OCI-LY1 (cell line): ENCODE measurements at regions not wholly inside any gene's neighbourhood (a gene's known extent, or its start where the extent isn't known, plus 50 kb on each side); places are given as distances from the start of the nearest gene placed in this dataset.
A peak's percentile ranks its signal among the peaks of the same experiment; 100 is the strongest.

Source experiments
- H2AFZ ChIP-seq: fragments of 200-600 bp; sonication (generic), shearing (Covaris generic); 2 replicates; pipeline ENCODE4 v1.6.0; 2014; ENCODE audit warnings: antibody characterized with exemption, mild to moderate bottlenecking, low read length
- H3F3A ChIP-seq: fragments of 200-600 bp; sonication (generic), shearing (Covaris generic); 2 replicates; pipeline ENCODE4 v1.6.0; 2014; ENCODE audit warnings: mild to moderate bottlenecking, antibody characterized with exemption, low read length, moderate library complexity; ENCODE audit not compliant: insufficient read depth
- H3K27ac ChIP-seq: fragments of 200-600 bp; sonication (generic); 2 replicates; pipeline ENCODE4 v1.5.1; 2014; ENCODE audit warnings: low read length, mixed run types, mild to moderate bottlenecking, low read depth; ENCODE audit not compliant: poor library complexity, severe bottlenecking
- H3K27me3 ChIP-seq: fragments of 200-600 bp; sonication (generic); 2 replicates; pipeline ENCODE4 v1.6.0; 2014; ENCODE audit warnings: antibody characterized with exemption, mild to moderate bottlenecking, low read length, moderate library complexity; ENCODE audit not compliant: insufficient read depth
- H3K36me3 ChIP-seq: fragments of 200-600 bp; sonication (generic); 2 replicates; pipeline ENCODE4 v1.6.1; 2014; ENCODE audit warnings: mild to moderate bottlenecking, antibody characterized with exemption, low read length, moderate library complexity, mixed read lengths; ENCODE audit not compliant: insufficient read depth
- H3K4me1 ChIP-seq: fragments of 200-600 bp; sonication (generic); 2 replicates; pipeline ENCODE4 v1.5.1; 2014; ENCODE audit warnings: mild to moderate bottlenecking, low read length, moderate library complexity; ENCODE audit not compliant: insufficient read depth, severe bottlenecking
- H3K4me2 ChIP-seq: fragments of 200-600 bp; sonication (generic), shearing (Covaris generic); 2 replicates; pipeline ENCODE4 v1.6.1; 2014; ENCODE audit warnings: low read length
- H3K4me3 ChIP-seq: fragments of 200-600 bp; sonication (generic); 2 replicates; pipeline ENCODE4 v1.5.1; 2014; ENCODE audit warnings: low read length, low read depth, mild to moderate bottlenecking, mixed read lengths; ENCODE audit not compliant: poor library complexity, severe bottlenecking
- H3K79me2 ChIP-seq: fragments of 200-600 bp; shearing (Covaris generic); 2 replicates; pipeline ENCODE4 v1.6.1; 2016; ENCODE audit warnings: mixed run types, low read length, mixed read lengths; ENCODE audit not compliant: insufficient read depth
- H3K9ac ChIP-seq: fragments of 200-600 bp; sonication (generic), shearing (Covaris generic); 2 replicates; pipeline ENCODE4 v1.6.1; 2014; ENCODE audit warnings: mild to moderate bottlenecking, low read length, mixed read lengths
- H3K9me2 ChIP-seq: fragments of 200-600 bp; sonication (generic), shearing (Covaris generic); 2 replicates; pipeline ENCODE4 v1.6.1; 2014; ENCODE audit warnings: low read depth, mild to moderate bottlenecking, low read length, mixed read lengths
- H3K9me3 ChIP-seq: fragments of 200-600 bp; shearing (Covaris generic); 2 replicates; pipeline ENCODE4 v1.6.1; 2014; ENCODE audit warnings: low read length, mixed read lengths
- H4K20me1 ChIP-seq: fragments of 200-600 bp; sonication (generic), shearing (Covaris generic); 2 replicates; pipeline ENCODE4 v1.6.0; 2016; ENCODE audit warnings: mild to moderate bottlenecking, low read length; ENCODE audit not compliant: insufficient read depth
- CTCF ChIP-seq: fragments of 200-600 bp; sonication (generic), shearing (Covaris generic); IDR thresholded peaks from 2 replicates; pipeline ENCODE4 v1.5.1; 2017; ENCODE audit warnings: mild to moderate bottlenecking, antibody characterized with exemption, low read length, moderate library complexity, mixed read lengths
- EZH2 ChIP-seq: fragments of 200-600 bp; sonication (generic), shearing (Covaris generic); IDR thresholded peaks from 2 replicates; pipeline ENCODE4 v1.8.0; 2017; ENCODE audit warnings: borderline replicate concordance, mixed run types, mild to moderate bottlenecking, antibody characterized with exemption, low read length, moderate library complexity, mixed read lengths

- H3K79me2 ChIP-seq, result no peaks in the 10 kb centered on the region
Measured at GRCh38 chr10:11679946-11680345, 62.2 kb upstream of the ECHDC3 start.

GRCh38 chr10:11678074-11678793 is 63.9 kb upstream of the ECHDC3 start:
- H3K79me2 ChIP-seq, result no peaks in the 10 kb centered on the region
- peak overlapping the region; percentile 99 for H3K27ac ChIP-seq
- H3K9ac ChIP-seq, result no peak overlapping the region; the same call in 1 of the 2 replicates
- H3K4me1 ChIP-seq, result peaks cover 83% of the 10 kb centered on the region
- H3K9me2 ChIP-seq, result no peaks in the 10 kb centered on the region
- no peak for TF ChIP-seq CTCF
- TF ChIP-seq EZH2, result no peak
- H3K27me3 ChIP-seq, result no peaks in the 10 kb centered on the region
- no peaks in the 10 kb centered on the region for H3F3A ChIP-seq
- H3K36me3 ChIP-seq, result peaks cover 8% of the 10 kb centered on the region; the same call in 1 of the 2 replicates
- no peak overlapping the region for H2AFZ ChIP-seq
- peak overlapping the region; percentile 34 for H3K4me2 ChIP-seq
- no peak overlapping the region for H3K4me3 ChIP-seq
- H3K9me3 ChIP-seq, result no peaks in the 10 kb centered on the region
- no peaks in the 10 kb centered on the region for H4K20me1 ChIP-seq

More at GRCh38 chr10:11679946-11680345, 62.2 kb upstream of the ECHDC3 start:
- H3K4me2 ChIP-seq, result no peak overlapping the region; the same call in 1 of the 2 replicates
- peak overlapping the region; percentile 99 for H3K27ac ChIP-seq
- peaks cover 84% of the 10 kb centered on the region for H3K4me1 ChIP-seq
- H3K27me3 ChIP-seq, result no peaks in the 10 kb centered on the region
- TF ChIP-seq EZH2 (no peak), CTCF (no peak)
- no peak overlapping the region for H3K4me3 ChIP-seq
- H3K9me2 ChIP-seq, result no peaks in the 10 kb centered on the region
- H3K36me3 ChIP-seq, result peaks cover 8% of the 10 kb centered on the region; the same call in 1 of the 2 replicates
- no peaks in the 10 kb centered on the region for H4K20me1 ChIP-seq
- peak overlapping the region; percentile 24; the same call in 1 of the 2 replicates for H3K9ac ChIP-seq
- no peak overlapping the region for H2AFZ ChIP-seq
- H3F3A ChIP-seq, result no peaks in the 10 kb centered on the region; the same call in 1 of the 2 replicates
- no peaks in the 10 kb centered on the region for H3K9me3 ChIP-seq

GRCh38 chr10:11677480-11677879 is 64.7 kb upstream of the ECHDC3 start:
- no peak overlapping the region for H2AFZ ChIP-seq
- no peaks in the 10 kb centered on the region for H3K79me2 ChIP-seq
- peak overlapping the region; percentile 34; the same call in 1 of the 2 replicates for H3K4me2 ChIP-seq
- H3F3A ChIP-seq, result no peaks in the 10 kb centered on the region
- no peaks in the 10 kb centered on the region for H3K9me2 ChIP-seq
- H3K36me3 ChIP-seq, result peaks cover 8% of the 10 kb centered on the region; the same call in 1 of the 2 replicates
- peaks cover 83% of the 10 kb centered on the region for H3K4me1 ChIP-seq
- H3K9me3 ChIP-seq, result no peaks in the 10 kb centered on the region
- H3K9ac ChIP-seq, result peak overlapping the region; percentile 12; the same call in 1 of the 2 replicates
- H4K20me1 ChIP-seq, result no peaks in the 10 kb centered on the region
- peak overlapping the region; percentile 99 for H3K27ac ChIP-seq
- no peak overlapping the region for H3K4me3 ChIP-seq
- no peaks in the 10 kb centered on the region for H3K27me3 ChIP-seq
- TF ChIP-seq CTCF, result no peak
- TF ChIP-seq EZH2, result no peak
